RWPE1 (cell line): ENCODE measurements at regions not wholly inside any gene's neighbourhood (a gene's known extent, or its start where the extent isn't known, plus 50 kb on each side); places are given as distances from the start of the nearest gene placed in this dataset.

Source experiments
- CTCF ChIA-PET: fragments of 350-600 bp; sonication (Branson Sonifier 250); formaldehyde crosslinking; extraction: SDS; loops from one replicate; lab custom pipeline; 2021; lab: Yijun Ruan, JAX
- POLR2A ChIA-PET: fragments of 400-600 bp; formaldehyde crosslinking; extraction: SDS; loops from one replicate; lab custom pipeline; 2020; ENCODE audit warnings: antibody characterized with exemption; ENCODE audit not compliant: low non-redundant PET; lab: Yijun Ruan, JAX
- DNase-seq: peaks from one replicate; pipeline ENCODE4 v3.0.0; 2012; ENCODE audit warnings: low spot score
- H3K27ac ChIP-seq: fragments of 450-650 bp; 2 replicates; pipeline ENCODE4 v1.5.1; 2017
- CTCF ChIP-seq: fragments of 450-650 bp; conservative IDR thresholded peaks from 2 replicates; pipeline ENCODE4 v1.5.1; 2017; ENCODE audit warnings: low read depth, mild to moderate bottlenecking

- POLR2A ChIA-PET: no interaction called here
- CTCF ChIA-PET: no interaction called here
- DNase-seq: no peak
- no peak overlapping the region for H3K27ac ChIP-seq
- no peak for TF ChIP-seq CTCF
These were observed 1486.2 kb upstream of the SEL1L start for GRCh38 chr14:83019744-83020414.

- TF ChIP-seq CTCF: no peak
- DNase-seq: no peak
- CTCF ChIA-PET: no interaction called here
- no peak overlapping the region for H3K27ac ChIP-seq
- POLR2A ChIA-PET: no interaction called here
These were observed 1487.7 kb upstream of the SEL1L start for GRCh38 chr14:83021323-83021722.

GRCh38 chr14:83023369-83023768, 1489.7 kb upstream of the SEL1L start:
- no peak for TF ChIP-seq CTCF
- DNase-seq: no peak
- no peak overlapping the region for H3K27ac ChIP-seq
- CTCF ChIA-PET: no interaction called here
- POLR2A ChIA-PET: no interaction called here

- no peak for DNase-seq
- TF ChIP-seq CTCF: no peak
These were observed 1507.6 kb upstream of the SEL1L start for GRCh38 chr14:83041224-83041623.

GRCh38 chr14:83042858-83043257, 1509.2 kb upstream of the SEL1L start:
- no peak overlapping the region for H3K27ac ChIP-seq
- POLR2A ChIA-PET: no interaction called here
- DNase-seq: no peak
- TF ChIP-seq CTCF: no peak
- CTCF ChIA-PET: interaction anchor here (0.6 kb wide), 1 partner anchor 363 kb away, joined by 4 read pairs; no protein-coding TSS in a partner anchor

More at GRCh38 chr14:83041224-83041623, 1507.6 kb upstream of the SEL1L start:
- POLR2A ChIA-PET: no interaction called here
- CTCF ChIA-PET: no interaction called here
- H3K27ac ChIP-seq: no peak overlapping the region

- DNase-seq: no peak
- TF ChIP-seq CTCF: no peak
- ChIA-PET CTCF (no interaction called here), POLR2A (no interaction called here)
- H3K27ac ChIP-seq: no peak overlapping the region
These were observed 1510.3 kb upstream of the SEL1L start for GRCh38 chr14:83044001-83044400.
